Mucosa of gallbladder (tissue), 1 donor: ENCODE measurements at regions not wholly inside any gene's neighbourhood (a gene's known extent, or its start where the extent isn't known, plus 50 kb on each side); places are given as distances from the start of the nearest gene placed in this dataset.
"Not testable (repeated sequence)": the region's sequence is repeated elsewhere in the genome, so short reads cannot be mapped to it uniquely, and the experiment has no call there.

Experiments used
- DNase-seq: peaks from one replicate; pipeline ENCODE4 v3.0.0-alpha.2; 2020; ENCODE audit warnings: low spot score
- donor health status: DM: no; HTN: no; CAD: no.

DNA sequence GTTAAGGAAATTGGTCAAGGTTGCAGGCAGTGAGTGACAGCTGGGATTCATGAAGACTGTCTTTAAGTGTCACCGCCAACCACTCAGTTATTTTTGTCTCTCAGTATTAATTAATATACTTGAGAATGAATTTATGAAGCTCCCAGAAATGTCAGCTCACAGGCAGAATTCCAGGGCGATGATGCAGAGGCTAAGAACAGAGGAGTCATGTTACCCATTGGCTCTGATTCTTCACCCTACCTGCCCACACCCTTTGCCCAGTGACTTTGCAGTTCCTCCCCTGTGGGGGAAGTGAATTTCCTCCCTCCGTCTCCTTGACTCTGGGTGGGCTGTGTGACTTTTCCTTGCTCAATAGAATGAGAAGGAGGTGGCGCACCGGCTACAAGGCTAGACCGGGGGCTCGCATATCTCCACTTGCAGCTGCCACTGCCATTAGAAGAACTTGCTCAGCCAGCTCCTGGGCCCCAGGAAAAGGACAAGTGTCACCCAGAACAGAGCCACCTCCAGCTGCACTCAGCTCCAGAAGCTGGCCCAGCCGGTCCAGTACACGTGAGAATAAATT lies 157.1 kb upstream of the PRKCQ start:
- DNase-seq: peak; percentile 78

DNA sequence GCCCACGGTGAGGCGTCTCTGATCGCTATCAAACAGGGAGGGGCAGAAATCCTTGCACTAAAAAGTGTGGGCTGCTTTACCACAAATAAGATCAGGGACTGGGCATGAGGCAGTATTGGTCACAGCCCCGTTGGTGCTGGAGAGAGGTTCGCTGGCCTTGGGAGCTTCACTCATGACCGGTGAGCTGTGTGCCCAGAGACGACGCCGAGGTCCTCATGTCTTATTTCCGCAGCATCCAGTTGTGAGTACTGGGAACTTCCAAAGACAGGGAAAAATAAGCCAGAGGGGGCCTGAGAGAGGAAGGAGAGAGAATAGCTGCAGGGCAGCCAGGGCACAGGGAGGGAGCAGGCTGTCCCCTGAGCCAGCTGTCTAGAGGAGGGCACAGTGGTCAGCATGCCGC lies 154.2 kb upstream of the PRKCQ start:
- DNase-seq: no peak

DNA sequence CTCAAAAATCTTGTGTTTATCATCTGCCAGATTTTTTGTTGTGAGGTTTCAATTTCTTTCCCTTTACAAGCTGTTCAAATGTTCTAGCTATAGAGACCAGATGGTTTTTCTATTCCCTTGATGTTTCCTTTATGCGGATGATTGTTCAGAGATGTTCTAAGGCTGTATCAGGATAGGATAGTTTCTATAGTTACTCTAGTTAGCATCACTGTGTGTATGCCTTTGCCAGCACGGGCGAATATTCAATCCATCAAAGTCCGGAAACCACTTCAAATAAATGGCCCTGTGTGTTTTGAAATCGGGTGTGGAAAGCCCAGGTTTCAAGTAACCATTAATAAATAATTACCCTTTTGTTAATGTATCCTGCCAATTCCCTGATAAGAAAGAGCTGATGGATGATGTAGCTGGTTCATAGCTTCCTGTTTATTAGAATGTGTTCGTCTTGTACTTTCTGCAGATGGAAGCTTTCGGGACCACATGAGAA lies 149.8 kb upstream of the PRKCQ start:
- peak; percentile 63 for DNase-seq

DNA sequence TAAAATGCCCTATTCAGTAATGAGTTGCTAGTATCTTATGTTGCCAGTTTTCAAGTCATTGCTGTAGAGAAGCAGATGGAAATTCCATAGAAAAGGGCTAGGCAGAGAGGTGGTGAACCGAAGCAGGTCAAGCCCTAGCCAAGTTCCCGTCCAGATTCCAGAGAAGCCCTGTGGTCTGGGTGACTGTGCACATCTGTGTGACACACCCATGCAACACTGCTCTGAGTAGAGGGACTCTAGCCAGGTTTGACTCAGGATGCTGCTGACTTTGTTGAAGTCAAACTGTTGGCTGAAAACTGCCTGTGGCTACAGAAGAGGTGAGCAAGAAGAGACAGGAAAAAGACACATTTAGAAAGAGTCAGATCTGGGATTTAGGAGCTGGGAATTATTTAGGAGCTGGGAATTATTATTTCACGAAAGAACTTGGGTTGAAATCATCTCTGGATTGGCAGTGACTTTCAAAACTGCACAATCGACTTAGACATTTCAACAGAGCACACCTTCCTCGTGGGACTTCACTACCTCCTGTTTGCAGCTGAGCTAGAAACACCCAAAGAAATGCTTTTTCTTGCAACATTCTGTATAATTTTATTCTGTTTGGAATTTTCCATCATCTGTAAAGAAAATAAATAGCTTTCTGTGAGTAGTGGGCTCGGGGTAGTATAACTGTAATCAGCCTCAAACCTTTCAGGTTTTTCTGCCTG lies 149.1 kb upstream of the PRKCQ start:
- DNase-seq: no peak

DNA sequence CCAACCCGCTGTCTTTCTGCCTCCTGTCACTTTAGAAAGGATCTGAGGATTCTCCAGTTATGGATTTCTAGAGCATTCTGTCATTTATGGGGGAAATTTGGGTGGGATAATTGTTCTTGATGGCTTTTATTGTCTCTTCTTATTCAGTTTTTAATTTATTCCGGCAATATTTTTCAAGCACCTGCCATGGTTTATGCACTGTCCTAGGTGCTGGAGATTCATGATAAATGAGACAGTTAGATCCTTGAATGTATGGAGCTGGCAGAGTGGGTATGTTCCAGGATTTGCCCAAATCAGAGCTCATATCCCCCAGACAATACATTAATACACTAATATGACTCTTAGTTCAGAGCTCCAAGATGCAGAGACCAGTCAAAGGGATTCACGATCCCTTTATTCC lies 146.8 kb upstream of the PRKCQ start:
- DNase-seq: no peak

DNA sequence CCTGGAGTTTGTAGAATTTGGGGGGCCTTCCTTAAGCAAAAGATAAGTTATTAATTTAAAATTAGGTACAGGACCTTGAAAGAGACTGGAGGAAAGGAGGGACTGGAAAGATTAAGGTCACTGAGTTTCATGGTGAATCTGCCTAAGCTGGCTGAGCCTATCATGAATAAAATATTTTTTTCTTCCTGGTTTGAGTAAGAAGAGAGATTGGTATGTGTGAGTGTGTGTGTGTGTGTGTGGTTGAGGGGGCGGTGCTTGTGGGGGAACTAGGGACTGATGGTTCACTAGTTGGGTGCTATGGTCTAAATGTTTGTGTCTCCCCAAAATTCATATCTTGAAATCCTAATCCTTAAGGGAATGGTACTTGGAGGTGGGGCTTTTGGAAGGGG lies 142.5 kb upstream of the PRKCQ start:
- no peak for DNase-seq

DNA sequence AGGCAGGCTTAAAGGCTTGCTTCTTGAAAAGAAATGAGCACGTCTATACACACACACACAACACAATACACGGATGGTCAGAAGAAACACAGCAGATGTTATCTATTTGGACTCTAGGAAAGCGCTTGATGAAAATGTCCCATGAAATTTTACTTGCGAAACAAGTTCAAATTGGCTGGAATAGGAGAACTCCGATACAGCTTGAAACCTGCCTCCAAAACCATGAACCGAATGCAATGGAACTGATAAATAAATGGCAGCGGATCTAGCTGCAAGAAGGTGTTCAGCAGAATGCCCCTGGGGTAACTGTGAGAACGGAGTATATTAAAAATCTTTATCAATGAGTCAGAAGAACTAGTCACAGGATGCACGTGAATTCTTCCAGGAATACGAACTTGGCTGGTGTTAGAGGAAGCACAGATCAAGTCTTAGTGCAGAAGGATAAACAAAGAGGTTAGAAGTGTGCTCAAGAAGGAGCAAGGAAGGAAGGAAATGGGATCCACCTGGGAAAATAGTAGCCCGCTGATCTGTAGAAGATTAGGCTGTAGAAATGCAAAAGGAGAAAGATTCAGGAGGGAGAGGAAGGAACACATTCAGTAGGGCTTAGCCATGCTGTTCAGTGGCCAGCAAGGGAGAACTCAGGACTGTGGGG lies 142.0 kb upstream of the PRKCQ start:
- DNase-seq: peak; percentile 79

DNA sequence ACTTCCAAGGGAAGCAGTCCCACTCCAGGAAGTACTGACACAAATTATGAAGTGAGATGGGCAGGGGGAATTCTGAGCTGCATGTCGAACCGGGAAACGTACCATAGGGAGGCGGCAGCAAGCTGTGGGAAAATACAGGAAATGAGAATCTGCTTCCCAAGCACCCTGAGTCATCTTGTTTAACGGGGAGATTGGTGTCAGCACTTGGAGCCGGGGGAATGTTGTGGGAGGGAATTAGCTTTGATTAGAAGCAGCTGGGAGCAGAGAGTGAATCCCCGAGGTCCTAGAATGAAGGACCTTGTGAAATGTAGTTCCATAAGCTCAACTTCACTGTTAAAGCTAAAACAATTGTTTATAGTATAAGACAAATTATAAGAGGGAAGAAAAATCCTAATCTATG lies 141.4 kb upstream of the PRKCQ start:
- DNase-seq: peak; percentile 42

DNA sequence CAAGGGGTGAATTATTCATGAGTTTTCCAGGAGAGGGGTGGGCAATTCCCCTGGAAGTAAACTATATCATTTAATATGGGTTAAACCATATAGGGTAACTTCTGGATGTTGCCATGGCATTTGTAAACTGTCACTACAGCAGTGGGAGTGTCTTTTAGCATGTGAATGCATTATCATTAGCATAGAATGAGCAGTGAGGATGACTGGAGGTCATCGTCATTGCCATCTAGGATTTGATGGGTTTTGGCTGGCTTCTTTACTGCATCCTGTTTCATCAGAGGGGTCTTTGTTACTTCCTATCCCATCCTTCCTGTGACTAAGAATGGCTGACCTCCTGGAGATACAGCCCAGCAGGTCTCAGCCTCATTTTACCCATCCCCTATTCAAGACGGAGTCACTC lies 139.5 kb upstream of the PRKCQ start:
- no peak for DNase-seq

DNA sequence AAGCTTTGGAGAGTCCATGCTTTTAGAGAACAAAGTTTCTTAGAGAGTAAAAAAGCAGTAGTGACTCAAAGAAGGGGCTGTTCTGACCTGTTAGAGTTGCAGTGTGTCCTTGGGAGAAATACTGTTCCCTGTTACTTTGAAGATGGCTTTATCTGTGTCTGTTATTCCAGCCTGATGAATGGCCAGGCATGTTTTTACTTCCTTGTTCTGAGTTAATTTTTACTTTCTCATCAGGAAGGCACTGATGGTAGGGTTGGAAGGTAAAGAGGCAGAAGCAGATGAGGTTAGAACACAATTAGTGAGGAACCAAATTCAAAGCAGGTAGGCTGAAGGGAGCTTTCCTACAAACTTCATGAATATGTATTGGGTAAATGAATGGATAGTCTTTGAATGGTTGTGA lies 138.5 kb upstream of the PRKCQ start:
- no peak for DNase-seq

DNA sequence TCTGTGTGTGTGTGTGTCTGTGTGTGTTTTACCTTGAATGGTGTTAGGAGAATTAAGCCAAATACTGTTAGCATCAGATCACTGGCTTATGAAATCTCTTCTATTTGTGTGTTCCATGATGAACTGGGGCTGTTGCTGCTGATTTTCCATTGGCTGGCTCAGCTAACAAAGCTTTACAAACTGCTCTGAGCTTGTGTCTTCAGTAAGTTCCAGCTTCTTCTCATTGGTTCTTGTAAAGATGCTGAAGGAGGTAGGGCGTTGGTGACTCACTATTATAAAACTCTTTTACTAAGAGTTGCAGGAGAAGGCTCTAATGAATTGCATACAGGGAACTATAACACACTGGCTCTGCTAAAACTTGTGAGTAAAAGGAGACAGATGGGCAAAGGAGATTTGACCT lies 136.4 kb upstream of the PRKCQ start:
- no peak for DNase-seq

DNA sequence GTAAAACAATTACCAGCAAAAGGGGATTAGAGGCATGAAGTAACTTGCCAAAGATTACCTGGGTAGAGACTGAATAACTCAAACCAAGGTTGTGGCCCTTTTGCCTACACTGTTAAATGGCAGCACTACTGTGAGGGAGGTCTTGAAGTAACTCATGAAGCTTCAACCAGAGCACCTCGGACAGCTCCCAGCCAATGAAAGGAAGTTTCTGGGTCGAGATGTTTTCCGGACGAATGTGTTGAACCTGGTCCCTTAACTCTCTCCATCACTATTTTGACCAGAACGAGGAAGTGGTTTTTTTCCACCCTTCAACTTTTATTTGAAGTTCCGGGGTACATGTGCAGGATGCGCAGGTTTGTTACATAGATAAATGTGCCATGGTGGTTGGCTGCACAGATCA lies 133.6 kb upstream of the PRKCQ start:
- no peak for DNase-seq

DNA sequence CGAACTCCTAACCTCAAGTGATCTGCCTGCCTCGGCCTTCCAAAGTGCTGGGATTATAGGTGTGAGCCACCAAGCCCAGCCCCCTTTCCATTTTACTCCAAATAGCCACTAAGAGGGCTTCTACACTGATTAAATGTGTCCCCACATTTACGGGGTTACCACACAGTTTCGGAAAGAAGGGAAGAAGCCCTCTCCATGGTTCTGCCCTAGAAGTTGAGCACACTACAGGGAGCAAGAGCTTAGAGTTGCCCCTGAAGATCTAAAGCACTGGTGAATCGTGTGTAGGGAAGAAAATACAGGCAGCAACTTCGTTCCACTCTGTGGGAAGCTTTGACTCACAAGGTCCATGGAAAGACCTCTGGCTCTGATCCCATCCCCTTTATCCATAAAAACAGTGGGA lies 133.0 kb upstream of the PRKCQ start:
- no peak for DNase-seq

DNA sequence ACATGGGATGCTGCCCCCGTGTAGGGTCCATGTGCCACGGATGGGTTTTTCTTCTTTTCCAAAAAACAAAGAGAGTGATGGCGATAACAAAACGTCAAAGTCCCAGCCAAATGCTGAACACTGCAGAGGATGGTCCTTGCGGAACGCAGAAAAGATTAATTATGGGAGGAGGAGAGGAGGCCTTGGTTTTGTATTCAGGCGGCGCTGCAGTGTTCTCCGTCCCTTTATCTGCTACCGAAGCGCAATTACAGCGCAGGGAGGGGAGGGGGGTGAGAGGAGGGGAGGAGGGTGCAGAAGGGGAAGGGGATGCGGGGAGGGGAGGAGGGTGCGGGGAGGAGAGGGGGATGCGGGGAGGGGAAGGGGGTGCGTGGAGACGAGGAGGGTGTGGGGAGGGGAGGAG lies 131.8 kb upstream of the PRKCQ start:
- no peak for DNase-seq

DNA sequence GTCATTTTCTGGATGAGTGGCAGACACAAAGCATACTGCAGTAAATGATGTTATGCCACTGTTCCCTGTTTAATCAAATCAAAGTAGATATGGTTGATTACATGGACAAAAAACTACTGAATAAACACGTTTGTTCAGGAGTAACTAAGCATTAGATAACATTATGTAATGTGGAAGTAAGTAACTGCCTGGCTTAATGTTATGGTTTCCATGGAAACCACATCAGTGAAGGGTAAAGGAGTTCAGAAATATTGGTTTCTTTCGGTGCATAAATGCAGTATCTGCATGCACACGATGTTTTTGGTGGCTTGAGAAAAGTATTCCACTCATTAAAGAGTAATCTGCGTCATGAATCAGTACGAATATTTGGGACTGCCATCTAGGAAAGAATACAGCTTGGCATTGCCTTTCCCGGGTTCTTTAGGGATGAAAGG lies 131.3 kb upstream of the PRKCQ start:
- DNase-seq: no peak

DNA sequence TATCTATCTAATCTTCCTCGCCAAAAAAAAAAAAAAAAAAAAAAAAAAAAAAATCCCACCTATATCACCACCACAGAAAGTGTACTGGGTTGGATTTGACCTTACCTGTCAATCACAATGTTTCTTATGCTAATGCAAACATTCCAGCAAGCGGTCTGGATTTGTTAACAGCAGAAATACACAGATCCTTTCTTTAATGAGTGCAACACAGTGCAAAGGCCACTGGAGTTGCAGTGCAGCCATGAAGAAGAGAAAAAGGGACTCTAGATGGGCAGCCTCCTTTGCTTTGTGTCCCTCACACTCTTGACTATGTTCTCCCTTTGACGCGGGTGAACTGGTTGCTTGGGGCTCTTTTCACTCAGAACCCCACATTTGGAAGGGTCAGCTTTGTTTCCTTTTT lies 127.3 kb upstream of the PRKCQ start:
- DNase-seq: no peak

DNA sequence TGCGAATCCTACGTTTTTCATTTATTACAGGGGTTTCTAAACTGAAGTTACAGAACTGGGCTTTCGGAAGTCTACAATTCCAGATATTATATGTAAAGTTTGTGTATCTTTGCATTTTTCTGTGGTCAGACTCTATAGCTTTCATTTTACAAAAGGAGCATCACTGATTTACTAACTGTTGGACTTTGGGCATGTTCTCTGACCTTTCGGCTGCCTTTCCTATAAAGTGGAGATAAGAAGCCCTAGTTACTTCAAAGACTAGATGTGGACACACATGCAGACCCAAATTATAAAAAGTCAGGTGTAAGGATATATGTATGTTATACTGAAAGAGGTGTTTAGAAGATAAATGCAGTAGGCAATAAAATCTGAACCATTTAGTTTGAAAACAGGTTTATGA lies 126.6 kb upstream of the PRKCQ start:
- DNase-seq: no peak

DNA sequence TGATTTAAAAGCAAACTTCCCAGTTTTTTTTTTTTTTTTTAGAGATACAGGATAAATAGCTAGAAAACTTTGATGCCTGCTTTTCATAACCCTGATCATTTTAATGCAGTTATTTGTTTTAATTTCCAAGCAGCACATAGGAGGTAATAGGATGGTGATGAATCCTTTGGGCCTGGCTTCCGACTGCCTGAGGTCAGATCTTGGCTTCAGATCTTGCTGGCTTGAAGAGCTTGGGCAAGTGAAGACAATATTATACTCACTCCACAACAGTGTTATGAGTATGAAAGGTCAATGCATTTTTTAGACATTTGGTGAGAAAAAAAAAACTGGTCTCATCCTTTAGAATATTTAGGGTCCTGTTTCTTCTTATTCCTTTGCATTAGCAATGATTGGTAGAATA lies 124.8 kb upstream of the PRKCQ start:
- DNase-seq: no peak

DNA sequence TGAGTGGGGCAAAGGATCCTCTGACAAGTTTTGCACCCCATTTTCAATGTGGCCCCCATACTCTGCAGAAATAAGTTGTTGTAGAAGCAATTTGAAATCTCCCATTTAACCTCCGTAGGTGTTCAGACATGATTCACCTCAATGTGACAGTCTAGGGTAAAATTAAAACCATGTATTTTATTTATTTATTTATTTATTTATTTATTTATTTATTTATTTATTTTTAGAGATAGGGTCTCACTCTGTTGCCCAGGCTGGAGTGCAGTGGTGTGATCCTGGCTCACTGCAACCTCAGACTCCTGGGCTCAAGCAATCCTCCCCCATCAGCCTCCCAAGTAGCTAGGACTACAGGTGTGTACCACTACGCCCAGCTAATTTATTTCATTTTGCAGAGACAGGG lies 122.8 kb upstream of the PRKCQ start:
- DNase-seq: not testable (repeated sequence)

DNA sequence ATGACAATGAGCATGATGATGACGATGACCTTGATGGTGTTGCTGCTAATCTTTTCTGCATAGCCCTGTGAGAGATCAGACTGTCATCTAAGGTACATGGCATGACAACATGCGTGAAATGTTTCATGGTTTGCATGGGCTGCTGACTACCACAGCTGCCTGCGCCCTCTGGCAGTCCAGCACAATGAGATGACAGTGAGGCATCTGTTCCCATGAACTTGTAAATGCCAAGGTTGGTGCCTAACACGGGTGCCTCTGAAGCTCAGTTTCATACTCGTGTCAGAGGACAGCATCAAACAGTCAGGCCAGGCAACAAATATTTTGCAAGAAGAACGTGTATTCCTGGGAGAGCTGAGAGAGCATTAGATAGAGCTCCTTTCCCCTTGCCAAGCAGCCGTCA lies 122.0 kb upstream of the PRKCQ start:
- no peak for DNase-seq

DNA sequence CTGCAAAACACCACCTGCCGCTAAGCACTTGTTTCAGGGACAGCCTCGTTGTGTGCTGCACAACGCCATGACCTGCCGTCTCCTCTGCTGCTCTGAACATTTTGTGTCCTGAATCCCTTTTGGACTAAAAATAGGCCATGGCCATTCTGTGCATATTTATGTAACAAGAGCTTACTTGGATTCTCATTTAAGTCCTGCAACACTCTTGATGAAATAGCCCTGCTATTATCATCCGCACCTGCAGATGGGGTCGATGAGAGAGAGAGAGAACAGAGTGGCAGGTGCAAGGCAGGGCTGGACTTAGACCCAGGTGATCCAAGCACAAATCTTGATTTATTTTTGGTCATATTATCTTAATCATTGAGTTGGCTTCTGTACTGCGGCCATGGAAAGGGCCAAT lies 121.2 kb upstream of the PRKCQ start:
- peak; percentile 25 for DNase-seq

DNA sequence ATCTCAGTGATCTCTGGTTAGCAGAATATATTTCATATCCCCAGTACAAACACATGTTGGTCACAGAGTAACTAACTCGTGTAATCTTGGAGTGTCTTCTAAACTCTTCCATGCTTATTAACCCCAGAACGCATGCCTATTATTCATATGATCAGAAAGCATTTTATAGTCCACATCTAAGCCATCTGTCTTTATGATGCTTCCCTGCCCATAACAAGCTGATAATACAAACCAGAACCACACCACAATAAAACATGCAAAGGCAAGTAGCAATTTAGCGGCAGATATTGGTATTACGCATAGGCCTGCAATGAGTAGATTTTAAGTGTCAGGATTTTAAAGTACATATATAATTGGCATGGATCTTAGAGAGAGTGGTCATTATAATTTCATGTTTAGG lies 120.0 kb upstream of the PRKCQ start:
- DNase-seq: no peak

DNA sequence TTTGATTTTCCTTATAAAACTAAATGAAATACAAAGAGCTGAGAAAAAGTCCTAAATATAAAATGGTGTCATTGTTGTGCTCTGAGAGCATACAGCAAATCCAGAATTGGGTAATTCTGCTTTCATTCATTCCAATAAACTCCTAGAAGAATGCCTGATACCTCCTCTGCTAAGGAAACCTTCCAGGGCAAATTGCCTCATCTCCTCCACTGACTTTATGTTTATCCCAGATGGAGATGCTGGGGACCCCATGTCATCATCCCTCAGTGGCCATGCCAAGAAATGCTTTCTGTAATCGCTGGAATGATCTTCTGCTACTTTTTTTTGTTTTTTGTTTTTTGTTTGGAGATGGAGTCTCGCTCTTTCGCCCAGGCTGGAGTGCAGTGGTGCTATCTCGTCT lies 119.3 kb upstream of the PRKCQ start:
- no peak for DNase-seq
